ENCODE measurements at regions not wholly inside any gene's neighbourhood (a gene's known extent, or its start where the extent isn't known, plus 50 kb on each side); places are given as distances from the start of the nearest gene placed in this dataset.
"Not testable (repeated sequence)": the region's sequence is repeated elsewhere in the genome, so short reads cannot be mapped to it uniquely, and the experiment has no call there.

DNA sequence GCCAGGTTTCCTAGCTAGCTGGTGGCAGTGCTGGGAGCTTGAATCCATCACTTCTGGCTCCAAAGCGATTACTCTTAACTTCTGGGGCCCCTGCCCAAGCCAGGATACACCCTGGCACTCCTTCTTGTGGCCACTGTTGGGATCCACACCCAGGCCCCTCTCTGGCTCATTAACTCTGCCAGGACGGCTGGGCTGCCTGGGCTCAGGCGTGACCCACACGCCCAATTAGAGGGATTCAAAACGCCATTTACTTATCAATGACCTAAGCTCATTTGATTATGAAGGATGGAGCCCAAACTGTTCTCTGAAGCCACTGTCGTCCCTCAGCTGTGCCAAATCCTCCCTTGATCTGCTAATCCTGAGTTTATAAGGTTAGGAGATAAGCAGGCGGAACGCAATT, 79.7 kb upstream of the BRD7 start:
- no peak overlapping the region for H3K27ac Mint-ChIP-seq
- H3K27me3 ChIP-seq (replicated peaks in 1 of 4; ENCODE audit: control extremely low read depth in 1 of 4, control insufficient read depth in 3 of 4, insufficient read depth in 4 of 4, low read length in 3 of 4), result peaks cover 0 to 9% (median 0%) of the 10 kb centered on the region in 4 experiments
- CTCF ChIA-PET, result no interaction called here
- H3K4me3 ChIP-seq (ENCODE audit: control extremely low read depth in 1 of 5, extremely low read depth in 1 of 5, insufficient read depth in 1 of 5, low read depth in 2 of 5, low read length in 4 of 5), result no peak overlapping the region
- no peak overlapping the region for H3K4me2 ChIP-seq (replicated peaks; ENCODE audit: low read depth, low read length, poor library complexity, severe bottlenecking)
- DNase-seq (no peak), ATAC-seq (ENCODE audit: low read depth) (no peak)
- no peak overlapping the region for H3K27ac ChIP-seq (ENCODE audit: low read length in 2 of 2)
- H3K4me1 Mint-ChIP-seq, result no peaks in the 10 kb centered on the region
- H3K4me1 ChIP-seq (ENCODE audit: control insufficient read depth in 2 of 2, insufficient read depth in 2 of 2, low read length in 2 of 2), result no peaks in the 10 kb centered on the region
- H3K79me2 ChIP-seq (ENCODE audit: control insufficient read depth, insufficient read depth, low read length), result no peaks in the 10 kb centered on the region
- TF ChIP-seq EZH2 (IDR thresholded peaks at IDR 0.05; ENCODE audit: borderline replicate concordance, insufficient read depth, low read depth, low read length, poor library complexity, severe bottlenecking), result no peak
- TF ChIP-seq, protein P1, sequence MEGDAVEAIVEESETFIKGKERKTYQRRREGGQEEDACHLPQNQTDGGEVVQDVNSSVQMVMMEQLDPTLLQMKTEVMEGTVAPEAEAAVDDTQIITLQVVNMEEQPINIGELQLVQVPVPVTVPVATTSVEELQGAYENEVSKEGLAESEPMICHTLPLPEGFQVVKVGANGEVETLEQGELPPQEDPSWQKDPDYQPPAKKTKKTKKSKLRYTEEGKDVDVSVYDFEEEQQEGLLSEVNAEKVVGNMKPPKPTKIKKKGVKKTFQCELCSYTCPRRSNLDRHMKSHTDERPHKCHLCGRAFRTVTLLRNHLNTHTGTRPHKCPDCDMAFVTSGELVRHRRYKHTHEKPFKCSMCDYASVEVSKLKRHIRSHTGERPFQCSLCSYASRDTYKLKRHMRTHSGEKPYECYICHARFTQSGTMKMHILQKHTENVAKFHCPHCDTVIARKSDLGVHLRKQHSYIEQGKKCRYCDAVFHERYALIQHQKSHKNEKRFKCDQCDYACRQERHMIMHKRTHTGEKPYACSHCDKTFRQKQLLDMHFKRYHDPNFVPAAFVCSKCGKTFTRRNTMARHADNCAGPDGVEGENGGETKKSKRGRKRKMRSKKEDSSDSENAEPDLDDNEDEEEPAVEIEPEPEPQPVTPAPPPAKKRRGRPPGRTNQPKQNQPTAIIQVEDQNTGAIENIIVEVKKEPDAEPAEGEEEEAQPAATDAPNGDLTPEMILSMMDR (IDR thresholded peaks at IDR 0.05), result no peak
- peaks cover 0 to 2% (median 0%) of the 10 kb centered on the region in 3 donors for H3K9me3 ChIP-seq (ENCODE audit: control extremely low read depth in 1 of 3, control insufficient read depth in 2 of 3, insufficient read depth in 1 of 3, low read length in 2 of 3)
- no peak overlapping the region for H3K4me3 Mint-ChIP-seq
- peaks cover 7% of the 10 kb centered on the region for H3K27me3 Mint-ChIP-seq
- WGBS (ENCODE audit: insufficient coverage), result 79% methylated on average over 3 of the region's 8 CpGs
- no peak overlapping the region for H3K9ac ChIP-seq (ENCODE audit: low read length)
- no peaks in the 10 kb centered on the region for H3K36me3 ChIP-seq (replicated peaks in 1 of 2; ENCODE audit: control extremely low read depth in 1 of 2, control insufficient read depth in 1 of 2, extremely low read depth in 1 of 2, insufficient read depth in 2 of 2, low read length in 1 of 2)
- intact Hi-C loops (cut with micrococcal nuclease), result no loop called here
- H2AFZ ChIP-seq (ENCODE audit: insufficient read depth, low read depth, low read length, poor library complexity, severe bottlenecking), result no peak overlapping the region
- H3K9me3 Mint-ChIP-seq (ENCODE audit: insufficient read depth), result no peaks in the 10 kb centered on the region
- POLR2A ChIA-PET, result no interaction called here
- no peaks in the 10 kb centered on the region for H4K20me1 ChIP-seq (ENCODE audit: control insufficient read depth, insufficient read depth, low read length, poor library complexity, severe bottlenecking)

DNA sequence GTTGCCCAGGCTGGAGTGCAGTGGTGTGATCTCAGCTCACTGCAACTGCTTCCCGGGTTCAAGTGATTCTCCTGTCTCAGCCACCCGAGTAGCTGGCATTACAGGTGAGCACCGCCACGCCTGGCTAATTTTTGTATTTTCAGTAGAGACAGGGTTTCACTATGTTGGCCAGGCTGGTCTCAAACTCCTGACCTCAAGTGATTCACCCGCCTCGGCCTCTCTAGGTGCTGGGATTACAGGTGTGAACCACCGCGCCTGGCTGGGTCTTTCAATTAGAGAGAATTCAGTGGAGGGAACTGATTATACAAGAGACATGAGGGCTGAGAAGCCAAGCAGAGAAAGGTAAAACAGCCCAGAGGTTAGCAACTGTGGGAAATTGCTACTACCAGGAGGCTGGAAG, 78.6 kb upstream of the BRD7 start:
- H3K9me3 ChIP-seq (ENCODE audit: control extremely low read depth in 1 of 3, control insufficient read depth in 2 of 3, insufficient read depth in 1 of 3, low read length in 2 of 3); POLR2A ChIA-PET; CTCF ChIA-PET; H3K27me3 ChIP-seq (replicated peaks in 1 of 4; ENCODE audit: control extremely low read depth in 1 of 4, control insufficient read depth in 3 of 4, insufficient read depth in 4 of 4, low read length in 3 of 4); H3K4me3 Mint-ChIP-seq; H3K27ac Mint-ChIP-seq; H3K9me3 Mint-ChIP-seq (ENCODE audit: insufficient read depth); H3K4me3 ChIP-seq (ENCODE audit: control extremely low read depth in 1 of 5, extremely low read depth in 1 of 5, insufficient read depth in 1 of 5, low read depth in 2 of 5, low read length in 4 of 5); H3K27ac ChIP-seq (ENCODE audit: low read length in 2 of 2); H3K79me2 ChIP-seq (ENCODE audit: control insufficient read depth, insufficient read depth, low read length); H4K20me1 ChIP-seq (ENCODE audit: control insufficient read depth, insufficient read depth, low read length, poor library complexity, severe bottlenecking); ATAC-seq (ENCODE audit: low read depth); H3K36me3 ChIP-seq (replicated peaks in 1 of 2; ENCODE audit: control extremely low read depth in 1 of 2, control insufficient read depth in 1 of 2, extremely low read depth in 1 of 2, insufficient read depth in 2 of 2, low read length in 1 of 2); DNase-seq; H2AFZ ChIP-seq (ENCODE audit: insufficient read depth, low read depth, low read length, poor library complexity, severe bottlenecking); H3K9ac ChIP-seq (ENCODE audit: low read length); H3K4me1 Mint-ChIP-seq; intact Hi-C loops (cut with micrococcal nuclease); H3K4me1 ChIP-seq (ENCODE audit: control insufficient read depth in 2 of 2, insufficient read depth in 2 of 2, low read length in 2 of 2); H3K4me2 ChIP-seq (replicated peaks; ENCODE audit: low read depth, low read length, poor library complexity, severe bottlenecking): not testable (repeated sequence)
- peaks cover 11% of the 10 kb centered on the region for H3K27me3 Mint-ChIP-seq
- 77% methylated on average over 6 of the region's 8 CpGs for WGBS (ENCODE audit: insufficient coverage)
